ENCODE measurements at regions not wholly inside any gene's neighbourhood (a gene's known extent, or its start where the extent isn't known, plus 50 kb on each side); places are given as distances from the start of the nearest gene placed in this dataset.

GRCh38 chr20:63114693-63115311 lies 101.1 kb downstream of the YTHDF1 start:
- no peak for TF ChIP-seq POLR2A (IDR thresholded peaks at IDR 0.05; ENCODE audit: low read length)
- no peak for TF ChIP-seq ZNF302 (CRISPR knock-in tag; IDR thresholded peaks at IDR 0.05)
- no peak for TF ChIP-seq MYC (IDR thresholded peaks at IDR 0.05; ENCODE audit: borderline replicate concordance, low read length)
- TF ChIP-seq RFX5 (IDR thresholded peaks at IDR 0.05), result no peak
- TF ChIP-seq, protein P1, sequence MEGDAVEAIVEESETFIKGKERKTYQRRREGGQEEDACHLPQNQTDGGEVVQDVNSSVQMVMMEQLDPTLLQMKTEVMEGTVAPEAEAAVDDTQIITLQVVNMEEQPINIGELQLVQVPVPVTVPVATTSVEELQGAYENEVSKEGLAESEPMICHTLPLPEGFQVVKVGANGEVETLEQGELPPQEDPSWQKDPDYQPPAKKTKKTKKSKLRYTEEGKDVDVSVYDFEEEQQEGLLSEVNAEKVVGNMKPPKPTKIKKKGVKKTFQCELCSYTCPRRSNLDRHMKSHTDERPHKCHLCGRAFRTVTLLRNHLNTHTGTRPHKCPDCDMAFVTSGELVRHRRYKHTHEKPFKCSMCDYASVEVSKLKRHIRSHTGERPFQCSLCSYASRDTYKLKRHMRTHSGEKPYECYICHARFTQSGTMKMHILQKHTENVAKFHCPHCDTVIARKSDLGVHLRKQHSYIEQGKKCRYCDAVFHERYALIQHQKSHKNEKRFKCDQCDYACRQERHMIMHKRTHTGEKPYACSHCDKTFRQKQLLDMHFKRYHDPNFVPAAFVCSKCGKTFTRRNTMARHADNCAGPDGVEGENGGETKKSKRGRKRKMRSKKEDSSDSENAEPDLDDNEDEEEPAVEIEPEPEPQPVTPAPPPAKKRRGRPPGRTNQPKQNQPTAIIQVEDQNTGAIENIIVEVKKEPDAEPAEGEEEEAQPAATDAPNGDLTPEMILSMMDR (IDR thresholded peaks at IDR 0.05), result no peak
- TF ChIP-seq USF2 (IDR thresholded peaks at IDR 0.05), result no peak
- no peak for TF ChIP-seq ESRRA (IDR thresholded peaks at IDR 0.05; ENCODE audit: borderline replicate concordance, low read length)
- no peak for TF ChIP-seq MAX (IDR thresholded peaks at IDR 0.05)
- no peak for TF ChIP-seq NR3C1 (IDR thresholded peaks at IDR 0.05)
- no peak for TF ChIP-seq SMC3 (IDR thresholded peaks at IDR 0.05)
- TF ChIP-seq KDM5A (IDR thresholded peaks at IDR 0.05), result no peak
